A673 (cell line): ENCODE measurements at regions not wholly inside any gene's neighbourhood (a gene's known extent, or its start where the extent isn't known, plus 50 kb on each side); places are given as distances from the start of the nearest gene placed in this dataset.

Experiments
- CTCF ChIP-seq: fragments of 300-800, 200-600 bp; sonication (generic); conservative IDR thresholded peaks from 2 replicates; pipeline ENCODE4 v1.5.1; 2017; ENCODE audit warnings: low read depth, mild to moderate bottlenecking, antibody characterized with exemption, low read length, moderate library complexity, mixed read lengths
- EZH2 ChIP-seq: fragments of 200-600 bp; sonication (generic); IDR thresholded peaks from 2 replicates; pipeline ENCODE4 v1.6.1; 2017; ENCODE audit warnings: borderline replicate concordance, low read depth, mild to moderate bottlenecking, mixed read lengths, antibody characterized with exemption, low read length; ENCODE audit not compliant: poor library complexity, severe bottlenecking

- no peak for TF ChIP-seq CTCF
- TF ChIP-seq EZH2, result no peak
Measured at GRCh38 chr6:93471281-93471680, 51.9 kb upstream of the EPHA7 start.
